ENCODE measurements at regions not wholly inside any gene's neighbourhood (a gene's known extent, or its start where the extent isn't known, plus 50 kb on each side); places are given as distances from the start of the nearest gene placed in this dataset.

DNA sequence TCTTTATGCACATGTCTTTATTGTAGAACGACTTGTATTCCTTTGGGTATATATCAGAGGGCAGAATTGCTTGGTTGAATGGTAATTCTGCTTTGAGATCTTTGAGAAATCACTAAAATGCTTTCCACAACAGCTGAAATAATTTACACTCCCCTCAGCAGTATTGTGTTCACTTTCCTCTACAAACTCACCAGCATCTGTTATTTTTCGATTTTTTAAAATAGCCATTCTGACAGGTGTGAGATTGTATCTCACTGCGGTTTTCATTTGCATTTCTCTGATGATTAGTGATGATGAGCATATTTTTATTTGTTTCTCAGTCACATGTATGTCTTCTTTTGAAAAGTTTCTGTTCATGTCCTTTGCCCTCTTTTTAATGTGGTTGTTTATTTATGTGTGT, 459.8 kb downstream of the PABPC4L start:
- DNase-seq (ENCODE audit: low spot score), result no peak

DNA sequence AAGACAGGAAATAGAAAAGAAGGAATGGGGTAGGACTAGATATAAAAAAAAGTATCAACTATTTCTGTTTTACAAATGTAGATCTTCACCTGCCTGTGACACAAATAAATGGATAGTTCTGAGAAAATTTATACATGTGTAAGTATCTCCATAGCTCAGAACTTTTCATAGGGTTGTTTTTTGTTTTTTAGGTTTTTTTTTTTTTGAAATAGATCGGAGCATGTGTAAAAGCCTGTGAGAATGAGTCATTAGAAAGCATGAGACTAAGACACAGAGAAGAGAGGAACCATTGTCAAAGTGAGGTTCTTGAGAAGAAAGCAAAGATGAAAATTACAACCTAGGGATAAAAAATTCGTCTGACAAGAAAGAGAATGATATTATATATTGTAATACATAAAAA, 481.6 kb downstream of the PABPC4L start:
- no peak for DNase-seq (ENCODE audit: low spot score)

DNA sequence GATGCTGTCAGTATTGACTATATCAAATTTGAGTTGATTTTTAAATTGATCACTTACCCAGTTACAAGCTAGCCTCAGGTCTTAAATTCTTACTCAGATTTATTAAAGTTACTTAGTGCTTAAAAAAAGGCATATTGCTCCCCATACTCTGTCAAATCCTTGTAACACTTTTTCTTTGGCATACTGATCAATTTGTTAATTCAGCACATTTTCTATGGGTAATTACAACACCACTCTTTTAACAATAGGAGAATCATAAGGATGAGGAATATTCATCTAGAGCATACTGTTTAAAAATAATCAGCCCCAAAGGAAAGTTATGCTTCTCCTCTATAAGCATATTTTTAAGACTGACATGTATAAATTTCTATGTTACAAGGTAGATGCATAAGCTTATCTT, 482.5 kb downstream of the PABPC4L start:
- DNase-seq (ENCODE audit: low spot score), result no peak

DNA sequence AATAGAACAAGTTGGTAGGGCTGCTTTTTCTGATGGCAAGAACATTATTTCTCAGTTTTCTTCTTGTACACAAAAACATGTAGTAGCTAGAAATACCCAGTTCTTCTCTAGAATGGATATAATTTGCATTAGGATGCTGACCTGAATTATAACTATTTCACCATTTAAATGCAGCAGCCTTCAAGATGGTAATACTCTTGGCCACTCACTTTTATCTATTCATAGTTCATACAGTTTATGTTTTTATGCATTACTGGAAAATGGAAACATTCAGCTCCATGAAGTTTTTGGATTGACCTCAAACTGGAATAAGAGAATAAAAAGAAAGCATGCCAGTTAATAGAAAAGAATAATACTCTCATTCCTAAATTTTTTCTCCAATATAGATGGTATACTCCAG, 487.4 kb downstream of the PABPC4L start:
- no peak for DNase-seq (ENCODE audit: low spot score)

DNA sequence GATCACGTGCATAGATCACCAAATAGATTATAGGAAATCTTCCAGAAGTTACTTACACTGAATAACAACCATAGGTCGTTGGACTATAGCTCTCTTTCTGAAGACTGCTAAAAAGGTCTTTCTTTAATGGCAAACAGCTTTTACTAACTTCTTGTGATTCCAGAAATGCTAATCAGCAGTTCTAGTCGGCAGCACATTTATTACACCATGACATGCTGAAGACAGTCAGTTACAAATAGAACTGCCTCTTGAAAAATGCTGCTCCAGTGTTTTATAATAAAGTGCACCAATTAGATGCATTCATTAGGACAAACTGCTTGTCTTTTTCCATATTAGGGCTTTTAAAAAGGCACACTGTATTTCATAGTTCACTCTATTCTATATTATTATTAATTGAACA, 488.2 kb downstream of the PABPC4L start:
- no peak for DNase-seq (ENCODE audit: low spot score)

DNA sequence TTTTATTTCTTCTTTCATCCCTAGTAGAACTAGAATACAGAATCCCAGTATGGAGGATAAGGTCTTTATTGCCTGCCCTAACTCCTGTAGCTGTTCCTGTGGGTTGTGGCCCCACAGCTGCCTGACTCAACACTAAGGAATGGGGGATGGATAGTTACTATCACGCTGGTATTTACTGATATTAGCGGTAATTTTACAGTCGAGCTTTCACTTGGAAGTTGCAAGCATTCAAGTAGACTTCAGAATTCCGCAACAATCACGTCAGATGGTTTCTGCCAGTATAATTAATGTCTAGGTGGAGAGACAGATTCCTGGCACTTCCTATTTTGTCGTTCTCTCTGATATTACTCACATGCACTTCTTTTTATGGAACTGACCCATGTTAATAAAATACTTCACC, 489.8 kb downstream of the PABPC4L start:
- DNase-seq (ENCODE audit: low spot score), result peak; percentile 11

DNA sequence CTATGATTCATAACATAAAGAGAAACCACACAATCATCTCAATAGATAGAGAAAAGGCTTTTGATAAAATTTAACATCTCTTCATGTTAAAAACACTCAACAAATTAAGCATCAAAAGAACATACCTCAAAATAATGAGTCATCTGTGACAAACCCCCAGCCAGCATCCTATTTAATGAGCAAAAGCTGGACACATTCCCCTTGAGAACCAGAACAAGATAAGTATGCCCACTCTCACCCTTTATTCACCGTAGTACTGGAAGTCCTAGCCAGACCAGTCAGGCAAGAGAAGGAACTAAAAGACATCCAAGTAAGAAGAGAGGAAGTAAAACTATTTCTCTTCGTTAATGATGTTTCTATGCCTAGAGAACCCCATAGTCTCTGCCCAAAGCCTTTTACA, 507.2 kb downstream of the PABPC4L start:
- DNase-seq (ENCODE audit: low spot score), result no peak

DNA sequence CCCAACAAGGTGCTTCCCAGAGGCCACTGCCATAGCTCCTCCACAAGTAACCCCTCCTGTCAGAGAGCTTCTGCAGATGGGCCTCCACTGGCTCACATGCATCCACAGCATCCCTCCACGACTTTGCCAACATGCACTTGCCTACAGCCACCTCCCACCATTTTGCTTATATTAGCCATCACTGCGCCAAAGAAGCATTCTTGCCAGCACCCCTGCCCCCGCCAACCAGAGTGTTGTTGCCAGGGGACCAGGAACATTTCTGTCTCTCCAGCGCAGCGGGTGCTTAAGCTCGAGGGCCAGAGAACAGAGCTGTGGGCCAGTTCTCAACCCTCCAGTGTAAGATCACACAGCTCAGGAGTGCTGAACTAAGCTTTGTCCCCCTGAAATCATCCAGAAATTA, 517.6 kb downstream of the PABPC4L start:
- DNase-seq (ENCODE audit: low spot score), result no peak

DNA sequence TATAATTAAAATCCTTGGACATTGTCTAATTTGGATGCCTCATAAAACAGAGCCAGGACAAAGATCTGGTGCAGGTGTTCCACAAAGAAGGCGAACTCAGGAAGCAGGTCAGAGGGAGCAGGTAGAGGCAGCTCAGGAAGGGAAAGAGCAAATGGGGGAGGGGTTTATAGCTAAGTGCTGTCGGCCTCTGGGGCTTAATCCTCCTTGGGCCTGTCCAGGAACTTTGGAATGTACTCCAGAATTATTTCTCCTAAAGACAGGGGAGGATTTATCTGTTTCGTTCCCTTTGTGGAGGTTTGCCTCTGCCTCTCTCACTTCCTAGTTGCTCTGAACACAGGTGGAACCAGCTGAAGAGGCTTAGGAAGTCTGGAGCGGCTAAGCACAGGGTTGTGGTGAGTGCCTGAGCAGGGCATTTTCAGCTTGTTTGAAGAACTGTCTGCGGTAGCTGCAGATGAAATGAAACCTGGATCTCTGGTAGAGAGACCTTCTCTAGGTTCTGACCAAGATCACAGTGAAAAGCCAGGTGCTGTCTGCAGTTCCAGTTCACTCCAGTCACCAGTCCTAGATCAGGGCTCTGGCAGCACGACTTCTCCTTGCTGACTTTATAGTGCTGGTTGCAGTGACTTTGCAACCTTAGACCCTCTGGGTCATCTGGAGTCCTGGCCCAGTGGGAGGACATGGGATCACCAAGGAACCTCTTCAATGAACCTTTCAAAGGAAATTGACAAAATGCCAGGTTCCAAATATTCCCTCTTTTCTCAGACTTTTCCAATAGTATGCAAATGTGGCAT, 519.2 kb downstream of the PCDH10 start:
- no peak for DNase-seq (ENCODE audit: low spot score)

DNA sequence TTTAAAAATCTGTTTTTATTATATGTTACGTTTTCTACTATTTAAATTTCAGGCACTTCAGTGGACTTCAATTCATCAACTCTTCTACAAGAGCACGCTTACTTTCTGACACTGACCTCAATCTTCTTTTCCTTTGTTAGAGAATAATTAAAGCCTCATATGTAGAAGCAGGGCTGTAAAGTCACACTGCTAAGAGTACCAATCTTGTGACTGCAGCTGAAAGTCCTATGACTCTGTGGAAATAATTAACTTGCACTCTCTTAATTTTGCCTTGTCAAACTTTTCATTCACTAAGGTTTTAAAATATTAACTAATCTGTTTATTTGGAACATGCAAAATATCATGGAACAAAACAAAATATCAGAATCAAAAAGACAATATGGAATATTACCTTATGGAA, 498.1 kb downstream of the PCDH10 start:
- DNase-seq (ENCODE audit: low spot score), result no peak

DNA sequence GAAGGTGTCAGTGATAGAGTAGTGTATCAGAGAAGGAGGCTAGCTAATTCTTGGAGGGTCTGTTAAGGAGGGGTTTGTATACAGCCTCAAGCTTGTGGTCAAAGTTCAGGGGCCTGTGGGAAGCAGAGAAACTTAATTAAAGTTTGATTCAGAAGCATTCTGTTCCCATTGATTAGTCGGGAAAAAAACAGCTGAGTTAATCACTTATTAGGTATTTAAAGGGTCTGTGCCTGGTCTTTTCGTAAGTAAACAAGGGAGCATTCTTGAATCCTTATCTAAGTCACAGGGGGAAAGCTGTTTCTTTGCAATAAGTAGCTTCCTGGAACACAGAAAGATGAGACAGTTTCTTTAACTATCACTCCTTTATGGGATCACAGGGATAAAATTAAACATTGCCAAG, 492.1 kb downstream of the PCDH10 start:
- DNase-seq (ENCODE audit: low spot score), result no peak

DNA sequence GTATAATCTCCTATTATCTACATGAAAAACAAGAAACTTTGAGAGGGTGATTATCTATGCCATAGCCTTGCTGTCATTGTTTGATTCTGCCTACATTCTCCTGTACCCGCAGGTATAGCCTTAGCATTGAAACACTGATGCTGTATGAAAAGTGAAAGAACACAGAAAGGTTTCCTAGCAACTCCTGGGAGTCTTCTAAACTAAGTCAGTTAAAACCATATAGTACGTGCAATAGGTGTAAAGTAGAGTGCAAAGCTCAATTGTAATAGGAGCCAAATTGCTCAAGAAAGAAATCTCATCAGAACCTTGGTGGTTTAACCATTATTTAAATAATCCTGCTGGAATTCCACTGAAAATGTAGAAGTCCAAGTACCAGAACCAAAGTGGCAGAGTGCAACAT, 489.7 kb downstream of the PCDH10 start:
- no peak for DNase-seq (ENCODE audit: low spot score)

DNA sequence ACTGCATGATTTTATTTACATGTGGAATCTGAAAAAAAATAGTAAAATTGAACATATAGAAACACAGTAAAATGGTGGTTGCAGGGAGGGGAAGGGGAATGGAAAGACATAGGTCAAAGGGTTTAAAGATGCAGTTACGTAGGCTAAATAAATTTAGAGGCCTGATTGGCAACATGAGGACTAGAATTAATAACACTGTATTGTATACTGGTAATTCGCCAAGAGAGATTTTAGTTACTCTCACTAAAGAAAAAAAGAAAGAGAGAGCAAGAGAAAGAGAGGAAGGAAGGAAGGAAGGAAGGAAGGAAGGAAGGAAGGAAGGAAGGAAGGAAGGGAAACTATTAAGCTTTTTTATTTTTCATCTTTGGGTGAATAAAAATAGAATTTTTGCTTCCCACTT, 488.1 kb downstream of the PCDH10 start:
- DNase-seq (ENCODE audit: low spot score), result no peak

DNA sequence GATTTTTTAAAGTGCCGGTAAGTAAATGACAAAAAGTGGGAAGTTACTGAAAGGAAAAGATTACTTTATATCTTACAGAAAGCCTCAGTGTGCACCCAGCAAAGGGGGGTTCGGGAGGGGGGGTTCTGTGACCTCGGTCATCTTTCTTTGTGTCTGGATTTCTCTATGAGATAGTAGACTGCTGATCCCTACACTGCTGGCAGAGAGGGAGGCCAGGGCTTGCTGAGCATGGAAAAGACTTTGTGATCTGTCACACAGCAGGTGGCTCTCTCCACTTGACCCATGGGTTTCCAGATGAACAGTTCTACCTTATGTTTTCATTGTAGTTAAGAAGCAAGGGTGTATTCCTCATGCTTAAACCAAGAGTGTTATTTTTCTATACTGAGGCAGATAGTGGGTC, 475.6 kb downstream of the PCDH10 start:
- DNase-seq (ENCODE audit: low spot score), result no peak

DNA sequence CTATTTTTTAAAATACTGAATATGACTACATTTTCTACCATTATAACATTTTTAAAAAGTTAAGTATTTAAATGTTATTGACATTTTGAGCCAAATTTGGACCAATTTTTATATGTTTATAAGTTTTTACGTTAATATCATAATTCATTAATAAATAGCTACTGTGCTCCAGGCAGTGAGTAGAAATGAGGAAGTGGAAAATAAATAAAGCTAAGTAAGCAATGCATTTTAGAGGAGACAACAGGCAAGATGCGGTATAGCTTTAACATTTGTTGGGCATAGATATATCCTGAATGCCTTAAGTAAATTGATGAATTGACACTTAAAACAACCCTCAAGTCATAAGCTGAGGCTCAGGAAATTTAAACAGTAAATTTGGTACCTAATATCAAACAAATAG, 474.8 kb downstream of the PCDH10 start:
- DNase-seq (ENCODE audit: low spot score), result no peak

DNA sequence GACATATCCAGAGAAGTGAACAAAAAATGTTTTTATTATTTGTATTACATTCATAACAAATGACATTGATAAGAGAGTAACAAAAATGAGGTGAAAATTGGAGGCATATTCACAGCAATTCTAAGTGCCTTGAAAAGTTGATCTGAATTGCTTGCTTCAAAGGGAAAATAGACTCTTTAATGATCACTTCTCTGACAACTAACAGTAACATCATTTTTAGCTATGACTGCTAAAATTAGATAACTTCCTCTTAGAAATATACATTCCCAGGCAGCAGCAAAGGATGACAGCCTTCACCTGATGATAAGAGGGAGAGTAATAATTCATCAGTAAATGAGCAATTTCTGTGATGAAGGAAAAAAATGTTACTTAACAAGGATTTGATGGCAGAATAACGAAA, 472.5 kb downstream of the PCDH10 start:
- no peak for DNase-seq (ENCODE audit: low spot score)

DNA sequence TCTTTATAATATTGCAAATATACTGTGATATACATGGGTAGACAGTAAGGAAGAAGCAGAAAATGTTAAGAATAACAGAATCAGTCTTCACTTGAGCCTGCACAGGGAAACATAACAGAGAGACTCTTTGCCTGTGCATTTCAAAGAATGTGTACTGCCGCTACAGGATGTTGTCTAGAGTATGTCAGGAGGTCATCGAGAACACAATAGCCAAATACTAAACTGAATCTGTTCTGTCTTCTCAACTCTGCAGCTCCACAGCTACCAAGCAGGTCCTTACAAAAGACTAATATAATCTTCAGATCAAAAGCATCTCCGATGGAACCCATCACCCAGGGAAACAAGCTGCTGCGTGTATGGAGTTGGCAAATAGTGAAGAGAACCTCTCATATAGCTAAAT, 471.5 kb downstream of the PCDH10 start:
- no peak for DNase-seq (ENCODE audit: low spot score)

DNA sequence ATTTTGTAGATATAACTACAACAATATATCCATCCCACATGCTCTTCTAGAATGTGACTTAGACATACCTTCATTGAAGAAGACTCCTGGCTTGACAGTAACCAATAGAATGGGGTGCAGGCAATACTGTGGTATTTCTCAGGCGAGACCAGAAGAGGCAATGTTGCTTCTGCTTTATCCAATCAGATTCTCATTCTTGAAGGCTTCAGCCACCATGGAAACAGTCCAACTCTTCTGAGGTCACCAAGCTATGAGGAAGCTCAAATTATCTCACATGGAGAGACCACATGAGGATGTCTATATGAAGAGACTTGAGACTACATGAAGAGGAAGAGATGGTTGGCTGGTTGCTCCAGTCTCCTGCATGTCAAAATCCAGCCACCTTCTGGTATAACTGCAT, 469.9 kb downstream of the PCDH10 start:
- no peak for DNase-seq (ENCODE audit: low spot score)

DNA sequence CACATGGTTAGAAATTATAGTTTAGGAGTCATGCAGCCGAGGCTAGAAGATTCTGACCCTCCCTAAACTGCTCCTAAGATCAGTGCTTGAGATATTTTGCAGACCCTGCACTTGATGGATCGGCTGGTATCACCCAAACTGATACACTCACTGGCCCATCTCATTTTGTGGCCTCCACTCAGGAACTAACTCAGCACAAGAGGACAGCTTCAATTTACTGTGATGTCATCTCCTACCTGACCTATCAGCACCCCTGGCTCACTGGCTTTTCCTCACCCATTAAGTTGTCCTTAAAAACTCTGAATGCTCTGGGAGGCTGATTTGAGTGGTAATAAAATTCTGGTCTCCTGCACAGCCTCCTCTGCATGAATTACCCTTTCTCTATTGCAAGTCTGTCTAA, 450.9 kb downstream of the PCDH10 start:
- no peak for DNase-seq (ENCODE audit: low spot score)

DNA sequence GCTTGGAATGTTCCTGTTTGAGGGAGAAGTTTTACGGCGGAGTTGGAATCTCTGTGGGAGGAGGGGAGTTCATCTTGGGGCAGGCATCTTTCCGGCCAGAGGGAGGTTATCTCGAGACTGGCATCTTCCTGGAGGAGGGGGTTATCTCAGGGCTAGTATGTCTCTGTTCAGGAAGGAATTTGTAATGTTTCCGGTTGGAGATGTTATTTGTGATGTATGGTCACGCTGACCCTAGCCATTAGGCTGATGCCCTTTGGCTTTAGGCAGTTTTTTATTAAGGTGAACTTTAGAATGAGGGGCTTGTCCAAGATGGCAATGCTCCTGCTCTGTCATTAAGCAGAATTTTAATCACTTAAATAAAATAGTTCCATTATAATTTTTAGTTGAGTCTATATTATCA, 449.7 kb downstream of the PCDH10 start:
- DNase-seq (ENCODE audit: low spot score), result no peak

DNA sequence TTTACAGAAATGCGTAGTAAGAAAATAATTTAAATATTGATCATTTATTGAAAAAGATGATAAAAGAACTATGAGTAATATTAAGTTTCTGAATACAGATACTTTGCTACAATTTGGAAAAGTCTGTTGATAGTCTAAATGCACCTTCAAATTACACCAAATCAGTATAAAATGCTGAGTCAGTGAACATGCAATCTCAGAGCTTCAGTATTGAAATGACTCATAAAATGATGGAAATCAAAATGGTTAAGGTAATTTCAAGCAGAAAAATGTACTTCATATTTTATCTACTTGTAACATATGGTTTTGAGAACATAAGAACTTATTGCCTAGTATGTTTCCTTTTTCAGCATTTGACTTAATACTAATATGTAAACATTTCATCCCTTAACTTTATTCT, 448.2 kb downstream of the PCDH10 start:
- no peak for DNase-seq (ENCODE audit: low spot score)

DNA sequence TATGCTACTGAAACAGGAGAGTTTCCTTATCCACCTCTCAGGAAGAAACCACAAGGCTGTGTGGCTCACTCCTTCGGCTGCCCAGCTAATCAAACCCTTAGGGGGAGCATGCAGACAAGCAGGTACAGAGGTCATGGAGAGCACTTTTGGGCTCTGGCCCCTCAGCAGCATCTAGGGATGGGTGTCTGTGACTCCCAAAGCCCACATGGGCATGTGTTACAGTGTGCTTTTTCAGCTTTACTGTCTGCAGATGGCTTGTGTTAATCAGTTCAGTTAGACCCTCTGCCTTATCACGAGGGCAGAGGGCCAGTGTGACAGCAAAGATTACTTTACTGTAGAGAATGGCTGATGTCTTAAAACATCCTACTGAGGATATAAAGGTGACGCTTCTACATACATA, 447.4 kb downstream of the PCDH10 start:
- DNase-seq (ENCODE audit: low spot score), result no peak

DNA sequence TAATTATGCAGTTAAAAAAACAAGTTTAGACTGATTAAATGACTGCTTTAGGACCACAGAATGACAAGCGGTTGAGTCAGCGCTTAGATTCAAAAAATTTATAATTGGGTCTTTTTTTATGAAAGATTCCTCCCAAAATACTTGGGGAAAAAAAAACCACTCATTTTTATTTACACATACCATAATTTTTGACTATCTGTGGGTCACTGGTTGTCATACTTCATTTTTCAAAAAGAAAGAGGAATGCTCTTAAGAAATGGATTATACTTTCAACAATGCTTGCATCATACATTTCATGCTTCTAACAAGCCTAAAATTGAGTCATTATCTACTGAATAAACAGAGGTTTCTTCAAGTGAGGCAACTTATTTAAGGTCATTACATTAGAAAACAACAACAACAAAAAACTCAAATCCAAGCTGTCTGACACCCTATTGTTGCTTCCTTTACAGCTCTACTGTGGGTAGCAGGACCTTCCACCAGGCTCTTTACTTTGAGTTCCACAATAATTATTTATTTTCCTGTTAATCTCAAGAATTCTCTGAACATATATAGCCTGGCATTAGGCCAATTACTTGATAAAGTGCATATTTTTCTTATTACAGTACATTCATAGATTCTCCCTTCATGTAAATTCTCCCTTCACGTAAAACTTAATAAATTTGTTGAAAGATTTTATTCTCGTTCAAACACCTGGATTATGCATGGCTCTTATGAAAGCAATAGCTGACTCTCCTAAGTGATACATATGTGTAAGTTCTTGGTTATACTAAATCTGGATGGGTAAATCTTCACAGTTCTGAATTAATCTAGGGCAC, 445.5 kb downstream of the PCDH10 start:
- no peak for DNase-seq (ENCODE audit: low spot score)

DNA sequence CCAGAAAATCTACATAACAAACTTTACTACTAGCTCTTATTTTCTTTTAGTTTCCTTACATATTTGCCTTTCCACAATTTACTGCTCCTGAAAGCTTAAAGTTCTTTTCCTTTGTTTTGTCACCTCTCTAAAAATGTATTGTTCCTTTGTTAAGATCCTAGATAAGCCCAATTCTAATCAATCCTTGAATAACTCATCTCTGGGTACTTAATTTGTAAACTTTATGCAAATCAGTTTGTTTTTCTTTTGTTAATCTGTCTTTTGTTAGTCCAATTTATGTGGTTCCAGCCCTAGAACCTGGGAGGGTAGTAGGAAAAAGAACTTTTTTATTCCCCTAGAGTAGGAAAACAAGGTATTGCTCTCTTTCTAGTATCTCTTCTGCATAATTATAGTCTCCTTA, 444.7 kb downstream of the PCDH10 start:
- no peak for DNase-seq (ENCODE audit: low spot score)

Measured in LoVo (cell line).